H1 (cell line): ENCODE measurements at regions not wholly inside any gene's neighbourhood (a gene's known extent, or its start where the extent isn't known, plus 50 kb on each side); places are given as distances from the start of the nearest gene placed in this dataset.

ENCODE experiments used
- CTCF ChIA-PET: fragments of 300-600 bp; sonication (Branson Sonifier 250); formaldehyde crosslinking; loops from one replicate; lab custom pipeline; 2021; ENCODE audit not compliant: partially characterized antibody; lab: Charles Lee
- POLR2A ChIA-PET: fragments of 300-600 bp; sonication (Branson Sonifier 250); formaldehyde crosslinking; loops from one replicate; lab custom pipeline; 2021; ENCODE audit warnings: inconsistent platforms; ENCODE audit not compliant: partially characterized antibody; lab: Charles Lee
- DNase-seq, 2 experiments: peaks; one replicate each; pipeline versions ENCODE4 v3.0.0 to v3.0.0-alpha.2; 2010 to 2022; ENCODE audit warnings: low spot score in 2 of 2, low read depth in 1 of 2, mixed read lengths in 1 of 2
- FAIRE-seq: peaks from 2 replicates; lab custom pipeline; 2011; peaks lifted over from hg19 to GRCh38; lab: Jason Lieb, UNC
- H2AFZ ChIP-seq: 2 replicates; pipeline ENCODE4 v1.8.1; 2012; ENCODE audit warnings: low read length, inconsistent platforms
- H2AK5ac ChIP-seq: 2 replicates; pipeline ENCODE4 v1.6.1; 2013; ENCODE audit warnings: low read depth, low read length
- H2BK120ac ChIP-seq: replicated peaks from 2 replicates; pipeline ENCODE3; 2013; ENCODE audit warnings: low read depth, low read length, inconsistent platforms
- H2BK12ac ChIP-seq: 2 replicates; pipeline ENCODE4 v1.6.1; 2013; ENCODE audit warnings: low read depth, low read length
- H2BK15ac ChIP-seq: 2 replicates; pipeline ENCODE4 v1.6.1; 2013; ENCODE audit warnings: low read length
- H2BK20ac ChIP-seq: 2 replicates; pipeline ENCODE4 v1.6.1; 2013; ENCODE audit warnings: low read length
- H2BK5ac ChIP-seq: 2 replicates; pipeline ENCODE4 v1.6.1; 2013; ENCODE audit warnings: low read depth, low read length
- H3K14ac ChIP-seq: 2 replicates; pipeline ENCODE4 v1.6.1; 2013; ENCODE audit warnings: inconsistent platforms; ENCODE audit not compliant: insufficient read length
- H3K18ac ChIP-seq: 2 replicates; pipeline ENCODE4 v1.6.1; 2013; ENCODE audit warnings: low read length; ENCODE audit errors: extremely low read depth
- H3K23ac ChIP-seq: 2 replicates; pipeline ENCODE4 v1.6.1; 2013; ENCODE audit warnings: inconsistent platforms; ENCODE audit not compliant: insufficient read length
- H3K23me2 ChIP-seq: 2 replicates; pipeline ENCODE4 v1.6.1; 2013; ENCODE audit warnings: low read depth, low read length
- H3K27ac ChIP-seq: 2 replicates; pipeline ENCODE4 v1.6.1; 2011; ENCODE audit warnings: low read depth, low read length, inconsistent platforms
- H3K27me3 ChIP-seq, 4 experiments: replicated peaks in 1 of 4; 1 replicate in 1 of 4; 2 replicates in 3 of 4; pipeline versions ENCODE4 v1.6.1 to v1.8.1; 2011 to 2013; ENCODE audit warnings: low read length in 3 of 4, mild to moderate bottlenecking in 3 of 4, inconsistent platforms in 2 of 4, mixed read lengths in 2 of 4, moderate library complexity in 1 of 4; ENCODE audit not compliant: control insufficient read depth in 3 of 4, insufficient read depth in 3 of 4; ENCODE audit errors: extremely low read depth in 1 of 4
- H3K36me3 ChIP-seq, 4 experiments: 2 replicates each; pipeline versions ENCODE4 v1.6.1 to v1.8.1; 2011 to 2013; ENCODE audit warnings: mild to moderate bottlenecking in 4 of 4, low read length in 3 of 4, moderate library complexity in 2 of 4, control low read depth in 1 of 4, inconsistent platforms in 1 of 4; ENCODE audit not compliant: insufficient read depth in 4 of 4, control insufficient read depth in 2 of 4
- H3K4ac ChIP-seq: replicated peaks from 2 replicates; pipeline ENCODE3; 2013; ENCODE audit warnings: low read length, low read depth, mixed read lengths, inconsistent platforms; ENCODE audit not compliant: insufficient read length
- H3K4me1 ChIP-seq, 4 experiments: replicated peaks in 1 of 4; 1 replicate in 1 of 4; 2 replicates in 3 of 4; pipeline versions ENCODE4 v1.6.1 to v1.8.1; 2011 to 2013; ENCODE audit warnings: low read length in 3 of 4, inconsistent platforms in 2 of 4, mixed read lengths in 1 of 4; ENCODE audit not compliant: insufficient read depth in 4 of 4, control insufficient read depth in 3 of 4
- H3K4me2 ChIP-seq, 2 experiments: 2 replicates each; pipeline versions ENCODE4 v1.6.1 to v1.8.1; 2011 to 2013; ENCODE audit warnings: low read depth in 2 of 2, low read length in 2 of 2, control low read depth in 1 of 2, inconsistent platforms in 1 of 2, mild to moderate bottlenecking in 1 of 2; ENCODE audit not compliant: insufficient read depth in 1 of 2
- H3K4me3 ChIP-seq, 4 experiments: fragments of 200-600, 300-600 bp in 1 of 4; sonication (generic), shearing (Covaris generic), sonication (Bioruptor Twin) in 1 of 4; 2 replicates each; pipeline versions ENCODE4 v1.5.1 to v1.8.1; 2011 to 2016; ENCODE audit warnings: low read length in 4 of 4, low read depth in 3 of 4, control low read depth in 2 of 4, inconsistent platforms in 2 of 4, mild to moderate bottlenecking in 2 of 4, mixed read lengths in 1 of 4, moderate library complexity in 1 of 4; ENCODE audit not compliant: insufficient read depth in 2 of 4; ENCODE audit errors: extremely low read depth in 1 of 4
- H3K56ac ChIP-seq: replicated peaks from 2 replicates; pipeline ENCODE3; 2013; ENCODE audit warnings: low read depth, mild to moderate bottlenecking, mixed read lengths, low read length, inconsistent platforms; ENCODE audit not compliant: insufficient read length
- H3K79me1 ChIP-seq: 2 replicates; pipeline ENCODE4 v1.6.1; 2013; ENCODE audit warnings: low read depth, low read length, control low read depth
- H3K79me2 ChIP-seq, 2 experiments: 2 replicates each; pipeline versions ENCODE4 v1.6.1 to v1.8.1; 2012 to 2013; ENCODE audit warnings: low read length in 2 of 2, mild to moderate bottlenecking in 2 of 2, inconsistent platforms in 1 of 2; ENCODE audit not compliant: insufficient read depth in 2 of 2, control insufficient read depth in 1 of 2
- H3K9ac ChIP-seq, 4 experiments: replicated peaks in 1 of 4; 1 replicate in 1 of 4; 2 replicates in 3 of 4; pipeline versions ENCODE4 v1.6.1 to v1.8.1; 2011 to 2013; ENCODE audit warnings: low read depth in 3 of 4, low read length in 3 of 4, control low read depth in 2 of 4, mild to moderate bottlenecking in 2 of 4, moderate library complexity in 2 of 4, inconsistent platforms in 1 of 4; ENCODE audit errors: extremely low read depth in 1 of 4
- H3K9me3 ChIP-seq, 2 experiments: 2 replicates each; pipeline versions ENCODE4 v1.6.1 to v1.8.1; 2012 to 2013; ENCODE audit warnings: mild to moderate bottlenecking in 2 of 2, moderate library complexity in 2 of 2, control low read depth in 1 of 2, inconsistent platforms in 1 of 2, low read depth in 1 of 2, low read length in 1 of 2, mixed read lengths in 1 of 2; ENCODE audit not compliant: insufficient read depth in 2 of 2
- H4K20me1 ChIP-seq, 2 experiments: replicated peaks in 1 of 2; 2 replicates each; pipeline versions ENCODE3 to v1.8.1; 2011 to 2013; ENCODE audit warnings: inconsistent platforms in 2 of 2, low read length in 2 of 2, mild to moderate bottlenecking in 1 of 2; ENCODE audit not compliant: insufficient read depth in 2 of 2, control insufficient read depth in 1 of 2
- H4K5ac ChIP-seq: 2 replicates; pipeline ENCODE4 v1.6.1; 2013; ENCODE audit warnings: low read length, low read depth, mixed read lengths, inconsistent platforms; ENCODE audit not compliant: insufficient read length
- H4K8ac ChIP-seq: 2 replicates; pipeline ENCODE4 v1.8.0; 2013; ENCODE audit warnings: mild to moderate bottlenecking, moderate library complexity, low read length, inconsistent platforms; ENCODE audit not compliant: insufficient read depth; ENCODE audit errors: extremely low read depth
- H4K91ac ChIP-seq: replicated peaks from 2 replicates; pipeline ENCODE3; 2013; ENCODE audit warnings: low read length, mixed read lengths, inconsistent platforms; ENCODE audit not compliant: insufficient read length
- EGR1 ChIP-seq: IDR thresholded peaks from 2 replicates; pipeline ENCODE4 v1.6.1; 2011; ENCODE audit warnings: low read depth, low read length, borderline replicate concordance
- KDM1A ChIP-seq: fragments of 200-600, 300-600 bp; sonication (generic); IDR thresholded peaks from 2 replicates; pipeline ENCODE4 v1.7.1; 2016; ENCODE audit warnings: mild to moderate bottlenecking, low read length, borderline replicate concordance
- WGBS, 2 experiments: shearing (Covaris generic) in 1 of 2; methylation state at CpG; one replicate each; pipeline versions ENCODE4 v1.1.6 to v1.1.7; 2013 to 2015; ENCODE audit warnings: low lambda C conversion rate in 2 of 2, mixed read lengths in 2 of 2, inconsistent platforms in 1 of 2, low coverage in 1 of 2, missing lambda C conversion rate in 1 of 2; ENCODE audit not compliant: insufficient replicate concordance in 2 of 2, insufficient coverage in 1 of 2, insufficient read length in 1 of 2; ENCODE audit errors: extremely low coverage in 1 of 2, missing lambda C conversion rate in 1 of 2; 5-methylcytosine and 5-hydroxymethylcytosine counted together

DNA sequence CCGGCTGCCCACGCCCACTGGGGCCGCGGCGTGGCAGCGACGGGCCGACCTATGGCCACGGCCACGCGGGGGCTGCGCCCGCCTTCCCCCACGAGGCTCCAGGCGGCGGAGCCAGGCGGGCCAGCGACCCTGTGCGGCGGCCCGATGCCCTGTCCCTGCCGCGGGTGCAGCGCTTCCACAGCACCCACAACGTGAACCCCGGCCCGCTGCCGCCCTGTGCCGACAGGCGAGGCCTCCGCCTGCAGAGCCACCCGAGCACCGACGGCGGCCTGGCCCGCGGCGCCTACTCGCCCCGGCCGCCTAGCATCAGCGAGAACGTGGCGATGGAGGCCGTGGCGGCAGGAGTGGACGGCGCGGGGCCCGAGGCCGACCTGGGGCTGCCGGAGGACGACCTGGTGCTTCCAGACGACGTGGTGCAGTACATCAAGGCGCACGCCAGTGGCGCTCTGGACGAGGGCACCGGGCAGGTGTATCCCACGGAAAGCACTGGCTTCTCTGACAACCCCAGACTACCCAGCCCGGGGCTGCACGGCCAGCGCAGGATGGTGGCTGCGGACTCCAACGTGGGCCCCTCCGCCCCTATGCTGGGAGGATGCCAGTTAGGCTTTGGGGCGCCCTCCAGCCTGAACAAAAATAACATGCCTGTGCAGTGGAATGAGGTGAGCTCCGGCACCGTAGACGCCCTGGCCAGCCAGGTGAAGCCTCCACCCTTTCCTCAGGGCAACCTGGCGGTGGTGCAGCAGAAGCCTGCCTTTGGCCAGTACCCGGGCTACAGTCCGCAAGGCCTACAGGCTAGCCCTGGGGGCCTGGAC, 253.2 kb downstream of the GLI2 start:
- no peaks in the 10 kb centered on the region for H3K27me3 ChIP-seq
- no peak for FAIRE-seq
- no peak overlapping the region for H4K5ac ChIP-seq
- H3K56ac ChIP-seq = no peak overlapping the region
- no peak overlapping the region for H2AFZ ChIP-seq
- no peak overlapping the region for H3K18ac ChIP-seq
- H2BK120ac ChIP-seq = no peak overlapping the region
- DNase-seq = no peak
- ChIA-PET POLR2A (interaction anchor here (1.5 kb wide), 1 partner anchor 86 kb away, joined by 3 read pairs; no protein-coding TSS in a partner anchor), CTCF (interaction anchor here (1.3 kb wide), 1 partner anchor 293 kb away, joined by 3 read pairs; no protein-coding TSS in a partner anchor)
- H3K36me3 ChIP-seq = peaks cover 18 to 68% (median 57%) of the 10 kb centered on the region in 4 experiments
- no peak overlapping the region for H4K8ac ChIP-seq
- peaks cover 8 to 11% of the 10 kb centered on the region in 2 experiments for H4K20me1 ChIP-seq
- no peak overlapping the region for H4K91ac ChIP-seq
- no peak overlapping the region for H3K4me2 ChIP-seq
- no peak overlapping the region for H2AK5ac ChIP-seq
- no peak overlapping the region for H2BK20ac ChIP-seq
- H3K23me2 ChIP-seq = no peaks in the 10 kb centered on the region
- H3K9me3 ChIP-seq = no peaks in the 10 kb centered on the region
- H3K4me3 ChIP-seq = no peak overlapping the region
- H3K9ac ChIP-seq = no peak overlapping the region
- no peaks in the 10 kb centered on the region; a peak in 1 of 7 replicates for H3K4me1 ChIP-seq
- H3K27ac ChIP-seq = no peak overlapping the region
- no peaks in the 10 kb centered on the region for H3K79me2 ChIP-seq
- H2BK15ac ChIP-seq = no peak overlapping the region
- no peak overlapping the region for H3K23ac ChIP-seq
- H3K14ac ChIP-seq = no peak overlapping the region
- no peak overlapping the region for H2BK5ac ChIP-seq
- H3K4ac ChIP-seq = no peak overlapping the region
- no peak overlapping the region for H2BK12ac ChIP-seq
- H3K79me1 ChIP-seq = peaks cover 3% of the 10 kb centered on the region; the same call in 1 of the 2 replicates
- WGBS, 2 experiments = 97% methylated on average over 46 of the region's 74 CpGs; no CpG with 5 or more reads in 1 of the 2 experiments
- TF ChIP-seq EGR1 = no peak
- no peak for TF ChIP-seq KDM1A
- TF ChIP-seq, all 59 proteins: peak for 0
